Urinary bladder (tissue), 3 donors: ENCODE measurements at regions not wholly inside any gene's neighbourhood (a gene's known extent, or its start where the extent isn't known, plus 50 kb on each side); places are given as distances from the start of the nearest gene placed in this dataset.

ENCODE experiments used
- DNase-seq: peaks from one replicate; pipeline ENCODE4 v3.0.0-alpha.2; 2015; ENCODE audit errors: extremely low spot score
- H3K27ac ChIP-seq: one replicate; pipeline ENCODE4 v1.5.1; 2013; ENCODE audit warnings: low read depth, mild to moderate bottlenecking, moderate library complexity
- H3K36me3 ChIP-seq: one replicate; pipeline ENCODE4 v1.6.1; 2013; ENCODE audit warnings: mild to moderate bottlenecking, moderate library complexity; ENCODE audit not compliant: insufficient read depth
- H3K4me1 ChIP-seq: one replicate; pipeline ENCODE4 v1.6.1; 2013; ENCODE audit warnings: mild to moderate bottlenecking, moderate library complexity; ENCODE audit not compliant: insufficient read depth
- H3K4me3 ChIP-seq: one replicate; pipeline ENCODE4 v1.5.1; 2013; ENCODE audit warnings: low read depth, low read length
- WGBS: extraction: QIAGEN DNeasy Blood & Tissue Kit; methylation state at CpG from one replicate; pipeline ENCODE4 v1.1.7; 2013; 5-methylcytosine and 5-hydroxymethylcytosine counted together
- donor health status: healthy with polysubstance abuse.
- donor health status: healthy.

DNA sequence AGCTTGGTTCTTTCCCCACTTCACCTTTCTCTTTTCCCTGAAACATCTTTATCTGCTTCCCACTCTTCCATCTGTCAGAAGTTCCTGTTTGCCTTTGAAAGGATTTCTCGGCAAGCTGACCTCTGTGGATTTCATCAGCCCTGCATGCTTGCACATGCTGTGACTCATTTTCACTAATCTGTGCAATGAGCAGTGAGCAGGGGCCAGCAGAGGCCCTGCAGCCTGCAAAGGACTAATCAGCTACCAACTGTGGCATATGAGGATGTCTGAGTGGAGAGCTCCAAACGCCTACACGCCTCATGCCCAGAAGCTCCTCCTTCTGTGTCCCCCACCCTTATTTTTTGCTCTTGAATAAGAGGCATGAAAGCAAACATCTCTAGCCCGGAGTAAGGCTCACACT is 333.0 kb upstream of the SEMA6D start:
- DNase-seq, result no peak
- Histone ChIP-seq H3K4me1 (no peaks in the 10 kb centered on the region), H3K27ac (no peak overlapping the region), H3K36me3 (no peaks in the 10 kb centered on the region), H3K4me3 (no peak overlapping the region)
- 35% methylated on average over 4 of the region's 4 CpGs for WGBS

DNA sequence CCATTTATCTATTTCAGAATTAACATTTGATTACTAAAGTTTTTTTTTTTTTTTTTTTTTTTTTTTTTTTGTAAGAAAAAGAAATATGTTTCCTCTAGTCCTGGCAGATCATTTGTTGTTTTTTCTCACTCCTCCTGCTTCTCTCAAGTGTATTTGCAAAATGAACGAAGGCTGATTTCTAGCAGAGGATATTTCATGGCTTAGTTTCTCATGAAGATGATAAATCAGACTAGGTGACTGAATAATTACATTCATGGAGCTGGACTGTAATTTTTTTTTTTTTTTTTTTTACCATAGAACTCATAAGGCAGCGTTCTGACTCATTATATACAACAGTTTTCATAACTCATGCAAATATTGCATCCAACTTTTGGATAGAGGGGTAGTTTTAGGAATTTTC is 332.5 kb upstream of the SEMA6D start:
- Histone ChIP-seq H3K4me1 (no peaks in the 10 kb centered on the region), H3K36me3 (no peaks in the 10 kb centered on the region), H3K27ac (no peak overlapping the region), H3K4me3 (no peak overlapping the region)
- no peak for DNase-seq
- WGBS, result 77% methylated on average over 2 of the region's 2 CpGs

DNA sequence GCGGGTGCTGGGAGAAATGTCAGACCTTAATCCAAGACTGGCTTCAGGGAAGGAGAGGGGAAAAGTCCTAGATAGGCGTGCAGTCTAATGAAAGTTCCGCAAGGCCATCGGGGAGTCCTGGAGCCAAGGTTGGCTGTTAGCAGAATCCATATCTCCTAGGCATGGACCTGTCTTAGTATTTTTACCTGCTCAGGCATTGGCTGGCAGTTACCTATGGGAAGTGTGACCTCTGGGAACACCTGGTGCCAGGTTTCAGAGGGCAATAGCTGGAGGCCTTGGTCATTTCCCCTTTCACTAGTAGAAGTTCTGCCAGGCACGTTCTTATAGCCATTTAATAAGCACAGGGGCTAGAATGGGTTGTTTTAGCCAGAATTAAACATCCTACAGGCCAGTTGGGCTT is 330.8 kb upstream of the SEMA6D start:
- WGBS, result 97% methylated on average over 5 of the region's 5 CpGs
- H3K27ac ChIP-seq, result no peak overlapping the region
- no peak overlapping the region for H3K4me3 ChIP-seq
- DNase-seq, result no peak
- H3K4me1 ChIP-seq, result no peaks in the 10 kb centered on the region
- no peaks in the 10 kb centered on the region for H3K36me3 ChIP-seq

GRCh38 chr15:47388299-47388698 is 329.0 kb upstream of the SEMA6D start:
- H3K4me1 ChIP-seq, result no peaks in the 10 kb centered on the region
- no peaks in the 10 kb centered on the region for H3K36me3 ChIP-seq
- DNase-seq, result no peak
- 77% methylated on average over 5 of the region's 5 CpGs for WGBS
- H3K4me3 ChIP-seq, result no peak overlapping the region
- no peak overlapping the region for H3K27ac ChIP-seq

GRCh38 chr15:47390208-47390765 is 327.0 kb upstream of the SEMA6D start:
- H3K27ac ChIP-seq, result no peak overlapping the region
- 91% methylated on average over 2 of the region's 2 CpGs for WGBS
- no peak for DNase-seq
- no peak overlapping the region for H3K4me3 ChIP-seq
- no peaks in the 10 kb centered on the region for H3K4me1 ChIP-seq
- no peaks in the 10 kb centered on the region for H3K36me3 ChIP-seq

DNA sequence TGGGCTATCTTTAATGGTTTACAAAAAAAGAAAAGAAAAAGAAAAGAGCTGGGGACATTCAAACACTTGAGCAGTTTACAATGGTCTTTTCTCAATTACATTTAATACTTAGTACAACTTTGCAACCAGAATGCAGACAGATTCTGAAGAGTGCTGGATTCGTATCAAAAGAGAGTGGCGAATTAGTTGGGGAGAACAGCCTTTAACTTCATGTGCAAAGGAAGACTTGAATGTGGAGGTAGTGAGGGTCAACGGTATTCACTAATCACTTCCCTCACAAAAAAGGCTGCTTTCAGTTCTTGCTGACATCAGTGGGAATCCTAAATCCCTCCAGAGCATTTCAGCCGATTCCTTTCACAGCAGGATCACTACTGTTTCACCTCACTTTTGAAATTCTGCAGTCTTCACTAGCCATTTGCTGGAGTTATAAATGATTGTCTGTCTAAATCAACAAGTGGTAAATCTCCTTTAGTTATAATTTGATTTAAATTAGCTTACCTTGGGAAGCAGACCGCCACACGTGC is 323.0 kb upstream of the SEMA6D start:
- Histone ChIP-seq H3K36me3 (no peaks in the 10 kb centered on the region), H3K4me1 (no peaks in the 10 kb centered on the region), H3K27ac (no peak overlapping the region), H3K4me3 (no peak overlapping the region)
- no peak for DNase-seq
- WGBS, result 80% methylated on average over 6 of the region's 6 CpGs

DNA sequence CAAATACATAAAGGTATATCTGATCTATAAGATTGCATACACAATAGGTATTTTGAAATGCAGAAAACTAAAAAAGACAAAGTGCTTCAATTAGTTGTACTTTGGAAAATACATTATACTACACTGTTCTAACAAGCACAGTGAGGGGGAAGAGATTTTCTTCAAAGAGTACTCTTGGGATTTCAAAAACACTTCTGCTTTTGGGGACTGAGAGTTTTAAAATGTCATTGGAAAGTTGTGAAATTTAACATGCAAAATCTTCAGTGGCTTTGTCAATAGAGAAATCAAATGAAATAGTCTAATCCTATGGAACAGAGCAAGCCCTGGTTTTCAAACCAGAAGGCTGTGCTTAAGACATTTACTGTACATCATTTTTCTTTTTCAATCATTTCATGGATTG is 322.2 kb upstream of the SEMA6D start:
- Histone ChIP-seq H3K4me3 (no peak overlapping the region), H3K4me1 (no peaks in the 10 kb centered on the region), H3K27ac (no peak overlapping the region), H3K36me3 (no peaks in the 10 kb centered on the region)
- no peak for DNase-seq

DNA sequence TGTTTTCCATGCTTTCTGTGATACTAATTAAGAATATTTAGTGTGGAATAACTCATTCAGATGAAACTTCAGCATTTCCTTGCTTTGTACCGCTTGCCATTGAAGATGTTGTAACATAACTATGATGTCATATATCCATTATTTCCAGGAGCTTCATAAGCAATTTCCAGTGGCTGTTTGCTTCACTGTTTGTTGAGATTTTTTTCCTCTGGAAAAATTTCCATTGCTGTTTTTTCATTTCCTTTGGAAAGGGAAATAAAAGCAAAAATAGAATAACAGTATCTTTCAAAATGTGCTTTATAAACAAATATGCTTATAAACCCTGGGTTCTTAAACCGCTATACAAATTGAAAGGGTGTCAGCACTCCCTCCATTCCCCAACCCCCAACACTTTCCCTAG is 319.6 kb upstream of the SEMA6D start:
- DNase-seq, result no peak
- Histone ChIP-seq H3K4me3 (no peak overlapping the region), H3K36me3 (no peaks in the 10 kb centered on the region), H3K27ac (no peak overlapping the region), H3K4me1 (no peaks in the 10 kb centered on the region)
- WGBS, result 56% methylated on average over 2 of the region's 2 CpGs

DNA sequence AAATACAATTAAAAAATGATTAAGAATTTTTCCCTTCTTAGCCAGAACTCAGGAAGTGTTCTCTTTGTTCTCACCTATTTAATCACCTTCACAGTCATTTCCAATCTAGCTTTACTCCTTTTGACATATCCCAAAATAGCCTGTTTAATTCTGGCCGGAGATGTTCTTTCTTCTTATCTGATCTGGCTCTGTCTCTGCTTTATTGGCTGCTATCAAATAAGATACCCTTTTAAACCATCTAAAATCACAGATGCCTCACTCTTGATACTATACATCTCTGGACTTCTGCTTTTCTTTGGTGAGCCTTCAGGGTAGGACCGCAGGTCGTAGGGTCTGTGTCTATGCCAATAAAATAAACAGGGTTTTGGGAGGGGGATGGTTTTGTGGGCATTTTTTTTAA is 319.2 kb upstream of the SEMA6D start:
- WGBS, result 44% methylated on average over 3 of the region's 3 CpGs
- Histone ChIP-seq H3K4me1 (no peaks in the 10 kb centered on the region), H3K4me3 (no peak overlapping the region), H3K36me3 (no peaks in the 10 kb centered on the region), H3K27ac (no peak overlapping the region)
- no peak for DNase-seq

GRCh38 chr15:47398594-47398993 is 318.7 kb upstream of the SEMA6D start:
- Histone ChIP-seq H3K27ac (no peak overlapping the region), H3K36me3 (no peaks in the 10 kb centered on the region), H3K4me1 (no peaks in the 10 kb centered on the region), H3K4me3 (no peak overlapping the region)
- 72% methylated on average over 5 of the region's 5 CpGs for WGBS
- DNase-seq, result no peak

DNA sequence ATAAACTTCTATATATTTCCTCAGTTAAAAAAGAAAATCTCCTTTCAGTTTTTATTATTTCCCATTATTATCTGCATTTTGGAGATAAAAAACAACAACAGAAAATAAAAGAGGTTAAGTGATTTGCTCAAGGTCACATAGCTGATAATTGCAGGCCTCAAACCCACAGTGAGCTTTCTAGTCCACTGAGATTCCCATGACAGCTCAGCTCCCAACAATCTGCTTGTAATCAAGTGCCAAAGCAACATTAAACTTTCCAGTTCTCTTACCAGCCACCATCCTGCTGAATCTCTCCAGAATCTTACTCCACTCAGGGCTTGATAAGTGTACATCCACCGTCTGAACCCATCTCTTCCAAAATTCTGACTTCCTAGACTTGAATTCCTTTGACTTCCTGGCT is 318.2 kb upstream of the SEMA6D start:
- 78% methylated on average over 1 of the region's 1 CpG for WGBS
- no peak for DNase-seq
- H3K4me1 ChIP-seq, result no peaks in the 10 kb centered on the region
- no peaks in the 10 kb centered on the region for H3K36me3 ChIP-seq
- H3K27ac ChIP-seq, result no peak overlapping the region
- no peak overlapping the region for H3K4me3 ChIP-seq

GRCh38 chr15:47400603-47401002 is 316.7 kb upstream of the SEMA6D start:
- no peak for DNase-seq
- no peaks in the 10 kb centered on the region for H3K4me1 ChIP-seq
- WGBS, result 84% methylated on average over 2 of the region's 2 CpGs
- H3K36me3 ChIP-seq, result no peaks in the 10 kb centered on the region
- H3K27ac ChIP-seq, result no peak overlapping the region
- H3K4me3 ChIP-seq, result no peak overlapping the region

GRCh38 chr15:47401427-47401826 is 315.9 kb upstream of the SEMA6D start:
- no peak overlapping the region for H3K4me3 ChIP-seq
- no peaks in the 10 kb centered on the region for H3K36me3 ChIP-seq
- no peak overlapping the region for H3K27ac ChIP-seq
- no peaks in the 10 kb centered on the region for H3K4me1 ChIP-seq
- 89% methylated on average over 3 of the region's 3 CpGs for WGBS
- DNase-seq, result no peak

DNA sequence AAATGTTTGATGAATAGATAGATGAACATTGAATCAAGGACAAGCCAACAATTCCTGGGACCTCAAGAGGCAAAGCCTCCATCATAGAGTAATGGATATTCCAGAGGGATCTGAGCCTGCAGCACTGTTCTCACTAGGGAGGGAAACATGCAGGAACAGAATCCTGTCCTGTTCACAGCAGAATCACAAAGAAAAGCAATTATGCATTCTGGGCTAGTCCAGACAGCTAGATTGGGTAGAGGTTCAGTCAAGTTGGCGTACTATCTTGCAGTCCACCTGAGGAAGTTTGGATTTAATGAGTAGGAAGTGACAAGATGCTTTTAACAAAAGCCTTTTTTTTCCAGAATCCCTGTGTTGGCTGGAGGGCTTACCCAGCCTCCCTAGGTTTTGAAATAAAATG is 314.5 kb upstream of the SEMA6D start:
- H3K4me3 ChIP-seq, result no peak overlapping the region
- no peaks in the 10 kb centered on the region for H3K4me1 ChIP-seq
- no peaks in the 10 kb centered on the region for H3K36me3 ChIP-seq
- WGBS, result 94% methylated on average over 1 of the region's 1 CpG
- no peak for DNase-seq
- no peak overlapping the region for H3K27ac ChIP-seq

DNA sequence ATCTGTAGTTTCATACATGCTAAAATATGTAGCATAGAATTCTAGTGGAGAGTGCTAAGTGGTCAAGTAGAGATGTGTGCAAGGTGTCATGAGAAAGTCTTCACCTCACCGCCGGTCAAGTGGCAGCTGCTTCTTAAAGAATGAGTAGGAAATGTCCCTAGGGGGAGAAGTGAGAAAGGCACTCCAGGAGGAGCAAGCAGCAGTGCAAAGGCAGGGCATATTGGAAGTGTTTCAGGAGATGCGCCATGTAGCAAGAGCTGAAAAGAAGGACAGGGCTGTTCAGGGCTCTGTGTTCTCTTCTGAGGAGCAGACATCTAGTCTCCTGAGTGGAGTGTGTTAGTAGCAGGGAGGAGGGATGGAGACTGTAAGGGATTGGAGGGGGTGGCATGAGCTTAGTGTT is 312.4 kb upstream of the SEMA6D start:
- WGBS, result 89% methylated on average over 3 of the region's 3 CpGs
- no peaks in the 10 kb centered on the region for H3K36me3 ChIP-seq
- no peak for DNase-seq
- H3K4me3 ChIP-seq, result no peak overlapping the region
- H3K4me1 ChIP-seq, result no peaks in the 10 kb centered on the region
- no peak overlapping the region for H3K27ac ChIP-seq
